ENCODE measurements at regions not wholly inside any gene's neighbourhood (a gene's known extent, or its start where the extent isn't known, plus 50 kb on each side); places are given as distances from the start of the nearest gene placed in this dataset.

GRCh38 chr4:148923881-148924280 is 481.7 kb upstream of the NR3C2 start:
- no peak for TF ChIP-seq CTCF (IDR thresholded peaks at IDR 0.05)
- no peak for TF ChIP-seq POLR2A (IDR thresholded peaks at IDR 0.05)

Measured in Peyer's patch (tissue), 4 donors.